HCT116 (cell line): ENCODE measurements at regions not wholly inside any gene's neighbourhood (a gene's known extent, or its start where the extent isn't known, plus 50 kb on each side); places are given as distances from the start of the nearest gene placed in this dataset.

Experiments
- CTCF ChIP-seq, 3 experiments: fragments of 200-600 bp in 1 of 3; sonication (generic) in 1 of 3; IDR thresholded peaks in 2 of 3; conservative IDR thresholded peaks in 1 of 3; 2 replicates each; pipeline ENCODE4 v1.5.1; 2012 to 2017; ENCODE audit warnings: low read depth in 2 of 3, low read length in 2 of 3, antibody characterized with exemption in 1 of 3, borderline replicate concordance in 1 of 3, control low read depth in 1 of 3, mild to moderate bottlenecking in 1 of 3, mixed read lengths in 1 of 3, mixed run types in 1 of 3, moderate library complexity in 1 of 3; ENCODE audit not compliant: insufficient read depth in 1 of 3
- EGR1 ChIP-seq: IDR thresholded peaks from 2 replicates; pipeline ENCODE4 v1.6.1; 2012; ENCODE audit warnings: low read depth
- EZH2phosphoT487 ChIP-seq: fragments of 200-600 bp; IDR thresholded peaks from 2 replicates; pipeline ENCODE4 v1.6.1; 2018; ENCODE audit warnings: antibody characterized with exemption, borderline replicate concordance
- POLR2A ChIP-seq: IDR thresholded peaks from 2 replicates; pipeline ENCODE4 v1.7.0; 2011; ENCODE audit warnings: borderline replicate concordance; ENCODE audit not compliant: insufficient read depth, insufficient read length; ENCODE audit errors: extremely low read depth
- RAD21 ChIP-seq: IDR thresholded peaks from 2 replicates; pipeline ENCODE4 v1.6.1; 2012; ENCODE audit warnings: low read depth, mild to moderate bottlenecking

- TF ChIP-seq POLR2A = no peak
- TF ChIP-seq CTCF (IDR thresholded peaks at IDR 0.05 in 2 of 3, conservative IDR thresholded peaks at IDR 0.05 in 1 of 3; ENCODE audit: borderline replicate concordance in 1 of 3, insufficient read depth in 1 of 3, low read depth in 2 of 3, low read length in 2 of 3) = no peak
- TF ChIP-seq EZH2phosphoT487 = no peak
- TF ChIP-seq RAD21 = no peak
- no peak for TF ChIP-seq EGR1
These were observed 71.3 kb downstream of the OTOR start for GRCh38 chr20:16819483-16819882.
